ENCODE measurements at regions not wholly inside any gene's neighbourhood (a gene's known extent, or its start where the extent isn't known, plus 50 kb on each side); places are given as distances from the start of the nearest gene placed in this dataset.

- DNase-seq: no peak
Measured at GRCh38 chr14:71726580-71727021, 205.6 kb upstream of the RGS6 start.

GRCh38 chr14:71728386-71728785, 203.8 kb upstream of the RGS6 start:
- DNase-seq: no peak

DNA sequence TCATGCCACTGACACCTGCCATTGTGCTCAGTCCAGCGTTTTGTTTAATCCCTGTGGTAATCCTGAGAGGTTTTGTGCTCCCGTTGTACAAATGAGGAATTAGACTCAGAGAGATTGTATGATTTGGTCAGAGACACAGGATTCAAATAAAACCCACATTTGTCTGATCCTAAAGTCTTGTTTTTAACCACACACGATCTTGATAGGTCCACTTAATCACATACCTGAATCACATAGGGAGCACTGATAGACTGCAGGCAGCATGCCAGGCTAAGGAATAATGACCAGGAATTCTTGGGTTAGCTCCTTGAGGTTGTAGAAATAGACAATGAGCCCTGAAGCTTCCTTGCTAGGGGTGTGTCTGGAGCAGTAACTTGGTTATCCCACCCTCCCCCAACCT, 202.6 kb upstream of the RGS6 start:
- no peak for DNase-seq

DNA sequence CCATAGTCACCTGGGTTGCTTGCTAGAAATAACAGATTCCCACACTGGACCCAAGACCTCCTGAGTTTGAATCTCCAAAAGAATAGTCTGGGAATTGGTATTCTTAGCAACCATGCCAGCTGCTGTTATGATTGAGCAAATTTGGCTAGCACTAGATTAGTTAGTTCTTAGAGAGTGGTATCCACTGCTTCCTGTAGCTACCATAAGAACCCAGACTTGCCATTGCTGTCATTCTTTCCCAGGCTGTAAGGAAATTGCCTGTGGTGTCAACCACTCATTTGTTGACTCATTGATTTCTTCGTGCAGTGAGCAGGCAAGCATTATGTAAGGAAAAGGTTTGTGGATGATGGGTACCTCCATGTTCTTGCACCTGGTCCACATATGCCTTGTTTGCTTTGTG, 201.8 kb upstream of the RGS6 start:
- DNase-seq: no peak

DNA sequence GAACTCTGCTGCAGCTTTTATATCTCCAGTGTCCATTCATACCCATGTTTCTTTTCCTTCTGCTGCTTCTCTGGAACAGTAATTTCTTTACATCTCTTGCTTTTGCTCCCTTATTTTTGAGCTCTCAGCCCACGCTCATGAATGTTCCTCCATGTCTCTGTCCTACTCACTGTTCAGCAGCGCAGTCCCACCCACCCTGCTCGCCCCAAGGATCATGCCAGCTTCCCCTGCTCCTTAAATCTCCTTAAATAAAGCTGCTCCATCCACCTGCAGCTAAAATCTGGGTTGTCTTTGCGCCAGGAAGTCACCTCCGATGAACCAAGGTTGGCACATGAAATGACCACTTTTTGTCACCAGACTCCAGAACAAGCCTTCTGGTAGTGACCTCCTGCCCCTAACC, 201.1 kb upstream of the RGS6 start:
- no peak for DNase-seq

GRCh38 chr14:71733210-71733883, 198.9 kb upstream of the RGS6 start:
- DNase-seq: no peak

- no peak for DNase-seq
Measured at GRCh38 chr14:71734076-71734475, 198.2 kb upstream of the RGS6 start.

DNA sequence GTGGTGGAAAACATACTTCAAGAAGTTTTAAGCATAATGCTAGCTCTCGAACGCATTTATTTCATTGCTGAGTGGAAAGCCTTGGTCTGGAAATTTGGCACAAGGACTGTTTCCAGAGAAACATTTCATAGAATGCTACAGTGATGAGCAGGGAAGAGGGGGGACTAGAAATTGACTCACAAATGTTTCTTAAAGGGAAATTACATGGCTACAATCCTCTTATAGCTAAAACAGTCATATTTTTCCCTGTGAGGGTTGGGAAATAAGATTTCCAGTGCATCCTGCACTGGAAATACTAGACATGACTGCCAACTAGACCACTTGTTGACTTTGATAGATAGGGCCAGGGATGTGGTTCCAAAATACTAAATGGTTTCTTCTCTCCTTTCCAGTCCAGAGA, 197.3 kb upstream of the RGS6 start:
- DNase-seq: no peak

- DNase-seq: no peak
Measured at GRCh38 chr14:71737760-71738159, 194.5 kb upstream of the RGS6 start.

GRCh38 chr14:71739273-71739990, 192.8 kb upstream of the RGS6 start:
- DNase-seq: no peak

DNA sequence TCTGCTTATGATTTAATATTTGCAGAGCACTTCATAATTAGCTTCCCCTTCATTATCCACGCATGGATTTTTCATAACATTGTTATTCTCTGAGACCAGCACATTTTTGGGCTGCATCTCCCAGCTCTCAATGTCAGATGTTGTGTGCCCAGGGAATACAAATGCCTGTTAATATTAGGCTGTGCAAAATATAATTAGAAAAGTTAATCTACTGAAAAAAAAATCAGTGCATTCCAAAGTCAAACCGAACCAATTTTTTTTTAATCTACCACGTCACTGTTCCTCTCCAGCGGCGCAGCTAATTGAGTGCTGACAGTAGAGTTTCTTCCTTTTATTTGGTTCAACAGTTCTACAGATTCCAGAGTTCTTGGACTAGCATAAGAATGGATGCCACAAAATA, 191.0 kb upstream of the RGS6 start:
- no peak for DNase-seq

DNA sequence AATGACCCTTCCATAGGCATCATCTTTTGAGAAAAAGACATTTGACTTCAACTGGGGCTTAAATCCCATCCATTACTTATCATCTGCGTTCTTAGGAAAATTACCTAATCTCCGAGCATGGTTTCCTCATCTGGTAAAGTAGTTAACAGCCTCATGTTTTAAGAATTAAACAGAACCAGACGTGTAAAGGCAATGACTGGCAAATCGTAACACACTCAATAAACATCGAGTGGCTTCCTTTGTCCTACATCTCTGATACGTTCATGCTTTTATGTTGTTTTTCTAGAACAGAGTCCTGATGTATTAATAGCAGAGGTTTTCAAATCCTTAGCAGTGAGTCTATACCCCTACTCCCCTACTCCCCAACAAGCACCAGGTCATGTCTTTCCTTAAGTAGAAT, 189.7 kb upstream of the RGS6 start:
- no peak for DNase-seq

GRCh38 chr14:71745072-71745471, 187.2 kb upstream of the RGS6 start:
- no peak for DNase-seq

- DNase-seq: no peak
Measured at GRCh38 chr14:71748196-71748595, 184.0 kb upstream of the RGS6 start.

DNA sequence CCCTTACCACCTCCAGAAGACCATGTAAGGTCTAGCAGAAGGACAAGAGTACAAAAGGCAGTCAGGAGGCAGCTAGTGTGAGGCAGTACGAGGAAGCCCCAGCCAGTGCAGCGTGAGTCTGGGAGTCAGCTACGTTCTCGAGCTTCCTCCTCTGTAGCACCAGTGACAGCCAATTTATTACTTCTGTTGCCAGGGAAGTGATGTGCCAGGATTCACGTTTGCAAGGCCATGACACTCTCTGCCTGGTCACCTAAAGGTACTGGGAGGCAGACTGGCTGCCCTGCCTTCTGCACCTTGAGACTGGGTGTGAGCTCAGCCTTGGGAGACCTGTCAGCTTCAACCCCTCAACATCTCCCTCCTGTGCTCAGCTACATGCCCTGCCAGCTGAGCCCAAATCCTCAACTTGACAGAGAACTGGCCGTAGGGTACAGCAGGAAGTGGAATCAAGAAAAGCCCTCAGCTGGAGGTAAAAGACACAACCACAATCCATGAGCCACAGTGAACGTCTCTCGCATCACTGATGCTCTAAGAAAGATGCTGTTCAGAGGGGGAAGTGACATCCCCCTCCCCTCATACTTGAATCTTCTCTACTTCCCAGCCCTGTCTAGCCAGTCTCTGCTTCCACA, 182.5 kb upstream of the RGS6 start:
- no peak for DNase-seq

DNA sequence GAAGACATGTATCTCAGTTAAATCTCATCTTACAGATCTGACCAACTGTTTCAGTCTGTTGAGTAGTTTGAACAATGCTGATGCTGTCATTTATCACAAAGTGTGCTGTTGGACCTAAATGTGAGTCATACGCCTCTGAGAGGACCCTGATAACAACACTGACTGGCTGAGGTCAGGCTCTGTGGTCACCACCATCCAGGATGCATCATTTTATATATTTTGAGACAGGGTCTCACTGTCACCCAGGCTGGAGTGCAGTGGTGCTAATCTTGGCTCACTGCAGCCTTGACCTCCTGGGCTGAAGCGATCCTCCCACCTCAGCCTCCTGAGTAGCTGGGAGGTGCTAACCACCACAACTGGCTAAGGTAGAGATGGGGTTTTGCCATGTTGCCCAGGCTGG, 181.0 kb upstream of the RGS6 start:
- no peak for DNase-seq

GRCh38 chr14:71752111-71752738, 180.0 kb upstream of the RGS6 start:
- DNase-seq: no peak

GRCh38 chr14:71753126-71753830, 179.0 kb upstream of the RGS6 start:
- peak; percentile 76 for DNase-seq

DNA sequence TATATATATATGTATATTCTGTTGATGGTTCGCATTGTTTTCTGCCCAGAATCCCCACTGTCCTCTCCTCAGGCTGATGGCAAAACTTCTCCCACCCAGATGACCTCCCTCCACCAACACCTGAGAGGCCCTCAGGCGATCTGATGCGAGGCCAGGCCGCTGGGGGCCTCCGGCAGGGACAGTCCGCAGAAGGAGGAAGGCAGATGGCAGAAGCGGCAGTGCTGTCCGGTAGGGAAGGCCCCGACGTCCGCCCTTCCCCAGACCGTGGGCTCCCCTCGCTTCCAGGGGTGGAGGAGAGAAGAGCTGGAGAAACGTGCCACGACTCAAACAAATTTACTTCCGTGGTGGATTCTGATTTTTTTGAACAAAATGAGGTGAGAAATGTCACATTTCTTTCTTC, 178.3 kb upstream of the RGS6 start:
- no peak for DNase-seq

DNA sequence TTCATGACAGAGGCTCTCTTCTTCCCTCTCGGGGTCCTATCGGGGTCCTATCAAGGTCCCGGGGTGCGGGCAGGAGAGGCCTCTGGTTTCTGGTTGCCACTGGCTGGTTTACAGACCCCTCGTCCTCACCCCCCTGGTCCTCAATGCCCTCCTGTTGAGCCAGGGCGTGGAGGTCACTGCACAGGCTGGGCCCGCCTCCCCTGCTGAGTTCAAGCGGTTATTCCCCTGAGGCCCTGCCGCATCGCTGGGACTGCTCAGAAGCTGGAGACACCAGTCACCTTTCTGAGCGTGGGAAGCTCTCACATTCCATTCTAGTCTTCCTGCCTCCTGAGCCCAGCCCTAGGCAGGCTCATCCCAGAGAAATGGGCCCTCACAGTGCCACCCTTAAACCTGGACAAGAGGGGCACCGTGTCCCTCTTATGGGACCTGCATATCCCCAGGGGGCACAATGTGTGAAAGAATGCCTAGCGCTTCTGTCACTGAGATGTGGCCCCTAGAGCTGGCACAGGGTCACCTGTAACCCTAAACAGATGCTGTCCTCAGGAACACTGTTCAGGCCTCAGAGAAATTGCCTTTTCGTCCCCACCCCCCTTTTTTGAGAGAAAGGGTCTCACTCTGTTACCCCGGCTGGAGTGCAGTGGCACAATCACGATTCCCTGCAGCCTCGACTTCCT, 177.7 kb upstream of the RGS6 start:
- DNase-seq: no peak

DNA sequence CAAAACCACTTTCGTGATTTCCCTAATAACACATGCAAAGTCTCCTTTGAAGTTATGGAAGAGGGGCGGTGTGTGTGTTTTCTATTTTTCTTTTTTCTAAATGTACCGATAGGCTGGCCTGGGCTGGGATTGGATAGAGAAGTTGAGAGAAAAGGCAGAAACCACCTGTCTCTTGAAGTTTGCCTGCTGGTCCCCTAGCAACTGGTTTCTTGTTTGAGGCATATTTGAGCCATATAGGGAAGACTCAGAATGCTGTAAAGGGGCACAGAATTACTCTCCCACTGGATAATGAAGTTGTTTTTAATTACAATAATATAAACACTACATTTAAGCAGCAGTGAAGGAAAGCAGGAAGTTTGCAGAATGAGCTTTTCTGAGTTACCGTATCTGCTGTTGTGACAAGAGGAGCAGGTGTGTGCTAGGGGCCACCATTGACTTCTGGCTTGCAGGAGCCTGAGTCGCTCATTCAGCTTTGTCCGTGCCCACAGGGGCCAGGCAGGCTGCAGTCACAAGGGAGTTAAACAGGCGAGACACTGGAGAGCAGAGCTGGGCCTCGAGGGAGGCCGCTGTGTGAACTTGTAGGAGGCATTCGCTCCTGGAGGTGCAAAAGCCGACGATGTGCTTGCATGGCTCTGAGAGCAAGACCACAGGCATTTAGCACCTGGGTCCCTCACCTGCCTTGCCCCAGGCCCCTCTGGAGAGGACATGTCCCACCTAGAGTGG, 173.8 kb upstream of the RGS6 start:
- no peak for DNase-seq

GRCh38 chr14:71762575-71762974, 169.7 kb upstream of the RGS6 start:
- DNase-seq: no peak

All from DMS153 (cell line).